GM13977 (cell line): ENCODE measurements at regions not wholly inside any gene's neighbourhood (a gene's known extent, or its start where the extent isn't known, plus 50 kb on each side); places are given as distances from the start of the nearest gene placed in this dataset.

Experiments
- DNase-seq: peaks from one replicate; pipeline ENCODE4 v3.0.0; 2012; ENCODE audit warnings: low spot score
- in situ Hi-C: fragments of 300-500 bp; cut with MboI; formaldehyde crosslinking; loops from one replicate; pipeline ENCODE4 v1.12.0; 2022; ENCODE audit warnings: low sequenced_read_pairs, low pct_unique_long_range_greater_than_20kb, mixed read lengths, inconsistent platforms; ENCODE audit not compliant: unreplicated experiment
- TF ChIP-seq, protein P1 (sequence below): IDR thresholded peaks from 2 replicates; pipeline ENCODE4 v1.5.1; 2012; ENCODE audit warnings: mild to moderate bottlenecking, control low read depth; ENCODE audit not compliant: insufficient read depth; ENCODE audit errors: extremely low read depth, missing control alignments

- no peak for DNase-seq
- TF ChIP-seq, protein P1, sequence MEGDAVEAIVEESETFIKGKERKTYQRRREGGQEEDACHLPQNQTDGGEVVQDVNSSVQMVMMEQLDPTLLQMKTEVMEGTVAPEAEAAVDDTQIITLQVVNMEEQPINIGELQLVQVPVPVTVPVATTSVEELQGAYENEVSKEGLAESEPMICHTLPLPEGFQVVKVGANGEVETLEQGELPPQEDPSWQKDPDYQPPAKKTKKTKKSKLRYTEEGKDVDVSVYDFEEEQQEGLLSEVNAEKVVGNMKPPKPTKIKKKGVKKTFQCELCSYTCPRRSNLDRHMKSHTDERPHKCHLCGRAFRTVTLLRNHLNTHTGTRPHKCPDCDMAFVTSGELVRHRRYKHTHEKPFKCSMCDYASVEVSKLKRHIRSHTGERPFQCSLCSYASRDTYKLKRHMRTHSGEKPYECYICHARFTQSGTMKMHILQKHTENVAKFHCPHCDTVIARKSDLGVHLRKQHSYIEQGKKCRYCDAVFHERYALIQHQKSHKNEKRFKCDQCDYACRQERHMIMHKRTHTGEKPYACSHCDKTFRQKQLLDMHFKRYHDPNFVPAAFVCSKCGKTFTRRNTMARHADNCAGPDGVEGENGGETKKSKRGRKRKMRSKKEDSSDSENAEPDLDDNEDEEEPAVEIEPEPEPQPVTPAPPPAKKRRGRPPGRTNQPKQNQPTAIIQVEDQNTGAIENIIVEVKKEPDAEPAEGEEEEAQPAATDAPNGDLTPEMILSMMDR, result no peak
- in situ Hi-C loops, result no loop called here
Measured at GRCh38 chr16:52034830-52035229, 512.1 kb downstream of the TOX3 start.

DNA sequence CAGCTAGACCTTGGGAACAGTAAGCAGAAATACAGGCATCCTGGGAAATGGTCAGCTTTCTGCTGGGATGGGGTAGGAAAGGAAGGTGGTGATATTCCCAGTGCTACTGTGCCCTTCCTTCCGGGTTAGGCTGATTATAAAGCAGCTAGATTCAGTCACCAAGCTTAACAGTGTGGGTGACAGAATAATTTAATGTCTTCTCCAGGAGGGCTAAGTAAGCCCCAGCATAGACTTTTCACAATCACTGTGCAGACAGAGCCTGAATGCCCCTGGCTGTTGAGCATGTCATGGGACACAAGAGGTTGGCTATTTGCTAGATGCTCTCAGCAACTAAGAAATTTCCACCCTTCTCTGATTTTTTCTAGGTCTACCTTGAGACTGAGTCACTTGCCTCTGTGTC lies 513.0 kb downstream of the TOX3 start:
- DNase-seq, result no peak
- in situ Hi-C loops, result no loop called here

DNA sequence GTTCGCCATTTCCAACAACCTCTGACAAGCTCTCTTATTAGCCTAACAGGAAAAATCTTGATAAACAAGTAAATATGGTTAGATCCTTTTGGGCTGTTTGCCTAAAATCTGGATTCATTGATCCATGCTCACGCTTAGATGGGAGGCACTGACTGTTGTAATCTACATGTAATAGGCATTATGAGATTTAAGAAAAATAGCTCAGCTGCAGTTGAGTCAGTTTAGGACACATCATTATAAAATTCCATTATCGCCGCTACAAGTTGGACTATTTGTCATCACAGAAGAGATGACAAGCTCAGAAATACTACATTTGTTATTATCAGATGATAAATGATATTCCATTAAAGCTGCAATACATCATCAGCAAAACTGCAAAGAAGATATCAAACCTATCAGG lies 524.0 kb downstream of the TOX3 start:
- no peak for DNase-seq
- TF ChIP-seq, protein P1, result no peak
- in situ Hi-C loops, result no loop called here

More for the DNA sequence above, 513.0 kb downstream of the TOX3 start:
- TF ChIP-seq, protein P1, result no peak

DNA sequence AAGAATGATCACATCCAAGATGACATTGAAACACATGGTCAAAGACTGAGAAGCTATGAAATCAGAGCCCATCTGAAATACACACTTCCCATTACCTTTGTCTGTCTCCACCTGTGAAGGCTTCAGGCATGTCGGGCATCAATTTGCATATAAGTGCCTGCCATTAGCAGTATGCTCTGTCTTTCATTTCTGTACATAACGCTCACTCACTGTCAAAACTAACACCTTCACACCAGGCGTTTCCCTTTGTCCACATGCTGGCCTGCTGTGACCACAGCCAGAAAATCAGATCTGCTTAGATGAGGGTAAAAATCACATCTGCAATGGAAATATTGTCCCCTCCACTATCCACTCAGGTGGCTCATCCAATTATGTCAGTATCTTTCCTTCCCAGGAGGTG lies 524.8 kb downstream of the TOX3 start:
- no peak for DNase-seq
- TF ChIP-seq, protein P1, result no peak
- in situ Hi-C loops, result no loop called here

DNA sequence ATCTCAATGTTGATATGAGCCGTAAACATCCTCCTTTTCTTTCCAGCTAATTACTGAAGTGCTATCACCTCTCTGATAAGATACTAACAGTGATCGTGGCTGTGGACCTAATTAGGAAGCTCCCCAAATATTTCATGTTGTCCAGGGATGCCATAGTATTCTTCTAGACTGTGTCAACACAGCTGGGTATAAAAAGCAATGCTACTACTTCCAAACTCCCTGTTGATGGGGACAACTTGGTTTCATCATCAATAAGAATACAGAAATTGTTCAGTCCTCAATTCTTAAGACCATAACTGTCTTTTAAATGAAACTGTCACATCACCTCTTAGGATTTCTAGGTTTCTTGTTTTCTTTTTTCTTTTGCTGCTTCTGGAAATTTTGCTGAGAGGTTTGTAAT lies 530.6 kb downstream of the TOX3 start:
- TF ChIP-seq, protein P1, result no peak
- in situ Hi-C loops, result no loop called here
- DNase-seq, result no peak

DNA sequence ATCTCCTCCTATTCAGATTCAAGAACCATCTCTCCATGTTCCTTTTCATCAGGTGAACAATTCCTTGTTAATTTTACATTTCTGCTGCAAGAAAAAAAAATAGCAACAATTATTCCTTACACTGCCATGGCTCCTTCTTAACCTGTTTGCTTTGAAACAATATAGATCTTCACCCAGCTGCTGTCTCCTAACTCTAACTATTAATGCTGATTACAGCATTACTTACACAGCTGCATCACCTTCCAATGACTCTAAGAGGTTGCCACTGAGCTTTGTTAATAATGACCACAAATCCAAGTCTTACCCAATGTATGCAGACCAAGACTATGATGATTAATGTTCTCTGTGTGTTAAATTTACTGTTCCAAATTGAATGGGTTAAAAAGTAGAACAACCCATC lies 541.4 kb downstream of the TOX3 start:
- TF ChIP-seq, protein P1, result no peak
- no peak for DNase-seq
- in situ Hi-C loops, result no loop called here

GRCh38 chr16:52004343-52004742 lies 542.6 kb downstream of the TOX3 start:
- in situ Hi-C loops, result no loop called here
- TF ChIP-seq, protein P1, result no peak
- no peak for DNase-seq
